PC-3 (cell line): ENCODE measurements at regions not wholly inside any gene's neighbourhood (a gene's known extent, or its start where the extent isn't known, plus 50 kb on each side); places are given as distances from the start of the nearest gene placed in this dataset.

ENCODE experiments used
- EZH2 ChIP-seq: fragments of 300-600 bp; sonication (generic); IDR thresholded peaks from one replicate; pipeline ENCODE4 v1.6.1; 2017; ENCODE audit warnings: antibody characterized with exemption, mild to moderate bottlenecking, low read length; ENCODE audit not compliant: unreplicated experiment
- TF ChIP-seq, protein P1 (sequence below): fragments of 300-600 bp; sonication (generic); conservative IDR thresholded peaks from 2 replicates; pipeline ENCODE4 v1.5.1; 2017; ENCODE audit warnings: antibody characterized with exemption, low read depth, mild to moderate bottlenecking, low read length

DNA sequence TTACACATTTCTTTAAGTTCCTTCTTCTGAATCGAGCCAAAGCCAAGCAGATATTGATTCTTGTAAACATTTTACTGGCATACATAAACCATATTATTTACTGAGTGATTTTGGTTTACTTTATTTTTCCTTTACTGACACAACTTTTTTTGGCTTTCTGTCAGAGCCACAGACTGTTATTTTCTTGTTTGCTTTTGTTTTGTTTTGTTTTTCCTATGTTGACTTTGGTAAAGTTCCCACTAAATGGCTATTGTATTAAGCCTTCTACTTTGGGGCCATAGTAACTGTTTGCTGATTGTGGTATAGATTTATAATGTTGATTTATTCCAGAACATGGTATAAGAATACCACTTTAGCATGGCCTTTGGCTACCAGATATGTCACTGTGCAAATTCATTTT is 419.4 kb downstream of the DCDC2C start:
- TF ChIP-seq, protein P1, sequence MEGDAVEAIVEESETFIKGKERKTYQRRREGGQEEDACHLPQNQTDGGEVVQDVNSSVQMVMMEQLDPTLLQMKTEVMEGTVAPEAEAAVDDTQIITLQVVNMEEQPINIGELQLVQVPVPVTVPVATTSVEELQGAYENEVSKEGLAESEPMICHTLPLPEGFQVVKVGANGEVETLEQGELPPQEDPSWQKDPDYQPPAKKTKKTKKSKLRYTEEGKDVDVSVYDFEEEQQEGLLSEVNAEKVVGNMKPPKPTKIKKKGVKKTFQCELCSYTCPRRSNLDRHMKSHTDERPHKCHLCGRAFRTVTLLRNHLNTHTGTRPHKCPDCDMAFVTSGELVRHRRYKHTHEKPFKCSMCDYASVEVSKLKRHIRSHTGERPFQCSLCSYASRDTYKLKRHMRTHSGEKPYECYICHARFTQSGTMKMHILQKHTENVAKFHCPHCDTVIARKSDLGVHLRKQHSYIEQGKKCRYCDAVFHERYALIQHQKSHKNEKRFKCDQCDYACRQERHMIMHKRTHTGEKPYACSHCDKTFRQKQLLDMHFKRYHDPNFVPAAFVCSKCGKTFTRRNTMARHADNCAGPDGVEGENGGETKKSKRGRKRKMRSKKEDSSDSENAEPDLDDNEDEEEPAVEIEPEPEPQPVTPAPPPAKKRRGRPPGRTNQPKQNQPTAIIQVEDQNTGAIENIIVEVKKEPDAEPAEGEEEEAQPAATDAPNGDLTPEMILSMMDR = no peak
- TF ChIP-seq EZH2 = no peak
